ENCODE measurements at regions not wholly inside any gene's neighbourhood (a gene's known extent, or its start where the extent isn't known, plus 50 kb on each side); places are given as distances from the start of the nearest gene placed in this dataset.

- no peak for DNase-seq
These were observed 324.2 kb downstream of the SH2D4B start for GRCh38 chr10:80861882-80862281.

- no peak for DNase-seq
These were observed 332.6 kb downstream of the SH2D4B start for GRCh38 chr10:80870282-80870681.

- DNase-seq = no peak
These were observed 333.4 kb downstream of the SH2D4B start for GRCh38 chr10:80871083-80871482.

GRCh38 chr10:80878330-80878729 lies 340.6 kb downstream of the SH2D4B start:
- no peak for DNase-seq

- DNase-seq = no peak
These were observed 352.4 kb downstream of the SH2D4B start for GRCh38 chr10:80890146-80890545.

- no peak for DNase-seq
These were observed 355.6 kb downstream of the SH2D4B start for GRCh38 chr10:80893256-80893655.

GRCh38 chr10:80894311-80894791 lies 356.6 kb downstream of the SH2D4B start:
- DNase-seq = no peak

- no peak for DNase-seq
These were observed 357.2 kb downstream of the SH2D4B start for GRCh38 chr10:80894797-80895467.

- DNase-seq = no peak
These were observed 358.4 kb downstream of the SH2D4B start for GRCh38 chr10:80896076-80896475.

- no peak for DNase-seq
These were observed 359.3 kb downstream of the SH2D4B start for GRCh38 chr10:80896959-80897358.

- DNase-seq = no peak
These were observed 363.0 kb downstream of the SH2D4B start for GRCh38 chr10:80900661-80901060.

GRCh38 chr10:80908611-80909010 lies 370.9 kb downstream of the SH2D4B start:
- DNase-seq = no peak

GRCh38 chr10:80909254-80909653 lies 371.6 kb downstream of the SH2D4B start:
- DNase-seq = no peak

GRCh38 chr10:80917636-80918035 lies 379.9 kb downstream of the SH2D4B start:
- DNase-seq = no peak

- no peak for DNase-seq
These were observed 383.3 kb downstream of the SH2D4B start for GRCh38 chr10:80921032-80921431.

GRCh38 chr10:80924063-80924952 lies 386.6 kb downstream of the SH2D4B start:
- DNase-seq = no peak

- DNase-seq = no peak
These were observed 389.8 kb downstream of the SH2D4B start for GRCh38 chr10:80927419-80928078.

GRCh38 chr10:80938903-80939302 lies 401.2 kb downstream of the SH2D4B start:
- DNase-seq = no peak

- DNase-seq = no peak
These were observed 407.7 kb downstream of the SH2D4B start for GRCh38 chr10:80945264-80945880.

GRCh38 chr10:80946073-80946472 lies 408.4 kb downstream of the SH2D4B start:
- DNase-seq = no peak

GRCh38 chr10:80946957-80947726 lies 409.4 kb downstream of the SH2D4B start:
- DNase-seq = no peak

GRCh38 chr10:80949785-80950184 lies 412.1 kb downstream of the SH2D4B start:
- DNase-seq = no peak
